ENCODE measurements at regions not wholly inside any gene's neighbourhood (a gene's known extent, or its start where the extent isn't known, plus 50 kb on each side); places are given as distances from the start of the nearest gene placed in this dataset.
"Not testable (repeated sequence)": the region's sequence is repeated elsewhere in the genome, so short reads cannot be mapped to it uniquely, and the experiment has no call there.

DNA sequence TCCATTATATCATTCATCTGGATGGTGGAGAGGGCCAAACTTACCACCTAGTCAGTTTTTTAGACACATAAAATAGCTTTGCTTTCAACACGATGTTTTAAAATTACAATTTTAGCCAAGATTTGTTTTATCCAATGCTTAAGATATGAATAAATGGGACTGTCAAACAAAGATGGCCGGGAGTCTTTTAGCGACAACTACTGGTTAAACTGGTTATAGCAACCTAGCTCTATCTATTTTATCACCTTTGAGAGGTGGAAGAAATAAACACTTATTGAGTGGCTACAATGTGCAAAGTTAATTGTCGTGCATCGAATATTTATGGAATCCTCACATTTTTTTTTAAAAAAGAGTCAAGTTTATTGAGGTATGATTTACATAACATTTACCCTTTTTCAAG lies 279.8 kb downstream of the MIAT start:
- no peak for DNase-seq

DNA sequence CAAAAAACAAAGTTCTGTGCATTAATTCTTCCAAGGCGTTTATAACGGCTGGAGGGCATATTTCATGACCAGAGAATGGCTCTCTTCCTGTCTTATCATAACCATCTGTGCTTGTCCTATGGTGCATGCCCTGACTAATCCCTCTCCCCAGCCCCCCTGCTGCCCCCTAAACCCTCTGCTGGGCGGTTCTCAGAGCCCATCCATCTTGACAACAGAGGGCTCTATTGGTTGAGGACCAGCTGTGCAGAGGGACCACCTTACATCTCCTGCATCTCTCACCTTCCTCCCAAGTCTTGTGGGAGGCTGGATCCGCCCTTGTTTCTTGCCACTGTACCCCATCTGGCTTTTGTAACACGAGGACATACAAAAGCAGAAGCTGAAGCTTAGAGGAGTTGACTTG lies 282.1 kb downstream of the MIAT start:
- no peak for DNase-seq

DNA sequence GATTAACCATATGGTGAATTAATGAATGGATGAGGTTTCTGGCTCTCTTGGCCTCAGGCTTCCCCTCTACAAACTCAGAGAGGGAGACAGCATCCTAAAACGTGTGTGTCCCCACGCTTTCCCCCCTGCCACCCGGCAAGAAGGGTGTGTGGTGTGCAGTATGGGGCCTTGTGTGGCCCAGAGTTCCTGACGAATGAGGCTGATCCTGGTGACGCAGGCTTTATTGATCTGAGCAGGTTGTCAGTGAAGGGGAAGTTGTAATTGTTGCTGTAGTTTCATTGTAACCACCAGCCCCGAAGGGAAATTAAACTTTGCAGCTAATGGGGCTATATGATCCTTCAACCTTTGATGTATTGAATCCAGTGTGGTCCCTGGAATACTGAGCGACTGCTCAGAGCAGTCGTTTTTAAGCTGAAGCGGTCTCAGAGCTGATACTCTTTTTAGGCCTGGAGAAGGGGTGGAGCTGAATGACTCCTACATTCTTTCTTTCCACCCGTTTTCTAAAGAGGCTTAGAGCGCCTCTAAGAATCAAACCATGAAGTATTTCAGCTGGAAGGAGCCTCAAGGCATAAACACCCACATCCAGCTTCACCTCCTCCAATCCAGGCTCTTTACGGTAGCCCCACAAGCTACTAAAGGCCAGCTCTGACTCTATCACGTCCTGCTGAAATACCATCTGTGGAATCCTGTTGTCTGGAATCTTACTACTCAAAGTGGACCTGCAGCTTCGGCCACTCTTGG lies 284.7 kb downstream of the MIAT start:
- DNase-seq = no peak

DNA sequence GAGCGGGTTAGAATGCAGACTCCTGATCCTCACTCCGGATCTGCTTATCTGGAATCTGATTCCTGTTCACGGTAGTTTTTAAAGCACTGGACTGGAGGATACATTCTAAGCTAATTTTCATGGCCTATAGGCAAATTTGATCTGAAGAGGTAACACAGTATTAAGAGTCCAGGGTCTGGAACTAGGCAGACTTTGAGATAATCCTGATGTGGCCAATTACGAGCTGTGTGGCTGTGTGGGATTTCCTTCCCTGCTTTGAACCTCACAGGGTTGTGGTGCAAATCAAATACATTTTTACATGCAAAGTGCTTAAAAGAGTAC lies 285.2 kb downstream of the MIAT start:
- DNase-seq = no peak

DNA sequence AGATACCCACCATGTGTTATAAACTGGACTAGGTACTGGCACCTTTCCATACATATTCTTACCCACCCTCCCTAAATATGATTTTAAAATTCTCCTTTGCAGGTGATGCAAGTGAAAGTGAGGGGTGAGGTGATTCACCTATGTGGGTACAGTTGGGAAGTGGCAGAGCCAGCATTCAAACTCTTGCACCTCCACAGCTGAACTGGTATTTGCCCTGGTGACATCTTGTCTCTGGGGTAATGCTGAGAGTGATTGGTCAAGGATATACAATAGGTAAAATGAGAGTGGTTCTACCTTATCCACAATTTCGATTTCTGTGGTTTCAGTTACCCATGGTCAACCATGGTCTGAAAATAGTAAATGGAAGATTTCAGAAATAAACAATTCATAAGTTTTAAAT lies 288.2 kb downstream of the MIAT start:
- DNase-seq = no peak

DNA sequence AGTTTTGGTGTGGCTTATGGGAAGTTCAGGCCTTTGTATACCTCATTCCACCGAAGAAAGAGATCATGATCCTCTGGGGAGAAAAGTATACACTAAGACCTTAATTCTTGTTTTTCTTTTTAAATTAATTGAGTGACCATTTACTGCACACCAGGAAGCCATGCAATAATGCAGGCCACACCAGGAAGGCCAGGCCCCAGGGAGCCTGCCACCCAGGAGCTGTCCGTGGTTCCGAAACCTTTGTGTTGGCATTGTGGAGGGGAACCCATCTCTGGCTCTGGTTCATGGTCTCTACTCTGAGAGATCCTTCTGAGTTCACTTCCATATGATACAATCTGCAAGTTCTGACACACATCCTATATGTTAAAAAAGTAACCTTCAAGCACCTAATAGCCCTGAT lies 291.8 kb downstream of the MIAT start:
- DNase-seq = no peak

DNA sequence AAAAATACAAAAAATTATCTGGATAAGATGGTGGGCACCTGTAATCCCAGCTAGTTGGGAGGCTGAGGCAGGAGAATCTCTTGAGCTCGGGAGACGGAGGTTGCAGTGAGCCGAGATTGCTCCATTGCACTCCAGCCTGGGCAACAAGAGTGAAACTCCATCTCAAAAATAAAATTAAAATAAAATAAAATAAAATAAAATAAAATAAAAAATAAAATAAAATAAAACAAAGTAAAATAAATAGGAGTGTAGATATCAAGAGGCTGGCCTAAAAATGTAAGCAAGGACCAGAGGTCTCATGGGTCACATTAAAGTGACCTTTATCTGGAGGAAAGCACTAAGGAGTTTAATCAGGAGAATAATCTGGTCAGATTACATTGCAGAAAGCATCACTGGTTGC lies 293.8 kb downstream of the MIAT start:
- DNase-seq = not testable (repeated sequence)

DNA sequence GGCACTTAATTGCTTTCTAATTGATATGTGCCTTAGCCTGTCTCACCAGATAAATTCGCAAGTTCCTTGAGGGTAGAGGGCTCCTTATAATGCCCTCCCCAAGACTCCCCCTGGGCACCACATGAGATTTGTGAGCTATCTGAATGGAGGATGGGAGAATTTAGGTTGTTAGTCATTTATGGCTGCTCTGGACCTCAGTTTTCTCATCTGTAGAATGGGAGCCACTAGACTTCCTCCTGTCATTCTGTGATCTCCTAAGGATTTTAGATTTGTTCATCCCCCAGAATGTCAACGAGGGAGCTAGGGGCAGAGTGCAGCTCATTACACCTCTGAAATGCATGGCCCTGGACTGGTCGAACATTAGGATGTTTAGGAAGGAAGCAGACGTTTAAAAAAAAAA lies 294.6 kb downstream of the MIAT start:
- DNase-seq = no peak

DNA sequence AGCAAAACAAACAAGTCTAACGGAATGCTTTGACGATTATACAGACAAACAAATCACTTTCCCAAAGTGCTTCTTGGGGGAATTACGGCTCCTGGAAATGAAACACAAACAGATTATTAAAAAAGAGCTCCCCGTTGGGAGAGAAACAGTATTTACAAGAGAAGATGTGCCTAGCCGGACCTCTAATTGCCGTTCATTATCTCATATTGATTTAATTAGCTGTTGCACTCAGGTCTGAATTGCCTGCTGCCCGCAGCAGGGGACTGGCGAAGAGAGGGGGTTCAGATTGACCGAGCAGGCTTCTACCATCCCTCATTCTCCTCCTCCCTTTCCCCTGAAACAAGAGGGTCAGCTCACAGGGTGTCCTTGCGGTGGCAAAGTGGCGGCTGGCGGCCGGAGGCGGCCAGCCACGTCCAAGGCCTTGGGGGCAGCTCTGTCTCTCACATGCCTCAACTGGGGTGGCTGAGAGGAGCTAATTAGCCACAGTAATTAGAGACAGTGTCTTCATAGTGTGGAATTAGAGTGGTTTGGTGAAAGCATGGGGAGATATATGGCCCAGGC lies 295.1 kb downstream of the MIAT start:
- DNase-seq = no peak

DNA sequence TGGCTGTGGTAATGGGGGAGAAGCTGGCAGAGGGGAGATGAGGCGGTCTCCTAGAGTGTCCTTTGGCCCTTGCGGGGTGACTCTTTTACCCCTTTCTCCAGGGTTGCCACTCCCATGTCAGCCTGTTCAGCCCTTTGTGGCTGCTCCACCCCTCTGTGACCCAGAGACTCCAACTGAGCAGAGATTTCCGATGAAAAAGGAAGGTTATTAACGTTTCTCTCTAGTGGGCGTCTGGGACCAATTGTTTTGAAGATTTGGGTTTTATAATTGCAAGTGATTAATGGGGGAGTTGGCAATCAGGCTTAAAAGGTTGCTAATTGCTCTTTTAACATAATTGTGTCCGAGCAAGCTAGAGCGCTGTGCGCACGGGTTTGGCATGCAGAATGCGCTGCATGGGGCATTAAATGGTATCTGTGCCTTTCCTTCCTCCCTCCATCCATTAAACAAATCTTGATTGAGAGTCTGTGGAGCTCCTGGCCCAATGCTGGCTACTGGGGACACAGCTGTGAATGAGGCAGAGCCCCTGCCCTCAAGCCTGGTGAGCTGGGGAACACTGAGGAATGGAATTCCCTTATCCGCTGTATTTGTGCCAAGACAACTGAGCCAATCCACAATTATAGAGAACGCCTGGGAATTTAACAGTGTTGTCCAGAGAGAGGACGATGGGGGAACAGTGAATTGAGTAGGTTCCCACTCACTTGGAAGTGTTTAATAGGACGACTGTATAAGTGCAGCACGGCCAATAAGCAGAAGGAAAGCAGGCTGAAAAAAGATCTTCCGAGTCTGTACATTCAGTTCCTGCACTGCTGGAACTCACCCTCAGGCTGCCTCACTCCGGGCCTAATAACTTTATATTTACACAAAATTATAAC lies 295.9 kb downstream of the MIAT start:
- DNase-seq = no peak

DNA sequence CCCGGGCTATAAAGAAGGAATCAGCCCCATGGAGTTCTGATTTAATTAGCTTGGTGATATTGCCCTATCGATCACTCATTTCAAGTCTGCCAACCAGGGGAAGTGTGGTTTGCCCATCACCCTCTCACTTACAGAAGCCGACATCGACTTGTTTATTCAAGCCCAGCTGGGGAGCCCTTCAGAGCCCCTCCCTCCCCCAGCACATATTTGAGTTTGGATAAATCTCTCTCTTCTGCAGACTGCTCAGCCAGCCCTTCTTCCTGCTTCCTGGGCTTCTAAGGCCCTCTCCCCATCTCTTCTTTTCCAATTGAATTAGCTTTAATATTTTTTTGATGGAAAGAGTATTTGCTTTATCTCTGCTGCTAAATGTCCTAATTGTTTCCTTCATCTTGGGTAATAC lies 299.0 kb downstream of the MIAT start:
- no peak for DNase-seq

DNA sequence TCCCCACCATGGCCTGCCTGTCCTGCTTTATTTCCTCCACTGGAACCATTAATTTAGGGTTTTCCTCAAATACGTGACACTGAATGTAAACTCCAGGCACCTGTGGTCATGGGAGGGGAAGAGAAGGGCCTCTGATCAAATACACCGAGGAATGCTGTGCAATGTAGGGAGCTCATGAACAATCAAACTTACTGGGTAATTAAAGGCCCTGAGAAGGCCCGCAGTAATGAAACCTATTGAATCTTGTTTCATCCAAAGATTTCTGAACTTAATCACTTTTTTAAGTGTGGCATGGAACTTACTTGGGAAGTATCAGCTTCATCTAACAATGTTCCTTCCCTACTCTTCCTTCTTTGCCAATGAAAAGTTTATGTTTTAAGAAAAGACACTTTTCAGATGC lies 299.8 kb downstream of the MIAT start:
- DNase-seq = no peak

DNA sequence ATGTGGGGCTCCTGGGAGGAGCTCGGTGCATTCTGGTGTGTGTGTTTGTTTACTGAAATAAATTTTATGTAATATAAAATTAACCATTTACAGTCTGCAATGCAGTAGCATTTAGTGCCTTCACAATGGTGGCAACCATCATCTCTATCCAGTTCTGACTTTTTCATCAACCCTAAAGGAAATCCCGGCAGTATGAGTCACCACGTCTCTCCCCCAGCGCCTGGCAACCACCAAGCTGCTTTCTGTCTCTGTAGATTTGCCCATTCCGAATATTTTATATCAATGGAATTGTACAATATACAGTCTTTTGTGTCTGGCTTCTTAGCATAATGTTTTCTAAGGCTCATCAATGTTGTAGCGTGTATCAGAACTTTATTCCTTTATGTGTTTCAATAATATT lies 300.5 kb downstream of the MIAT start:
- no peak for DNase-seq

DNA sequence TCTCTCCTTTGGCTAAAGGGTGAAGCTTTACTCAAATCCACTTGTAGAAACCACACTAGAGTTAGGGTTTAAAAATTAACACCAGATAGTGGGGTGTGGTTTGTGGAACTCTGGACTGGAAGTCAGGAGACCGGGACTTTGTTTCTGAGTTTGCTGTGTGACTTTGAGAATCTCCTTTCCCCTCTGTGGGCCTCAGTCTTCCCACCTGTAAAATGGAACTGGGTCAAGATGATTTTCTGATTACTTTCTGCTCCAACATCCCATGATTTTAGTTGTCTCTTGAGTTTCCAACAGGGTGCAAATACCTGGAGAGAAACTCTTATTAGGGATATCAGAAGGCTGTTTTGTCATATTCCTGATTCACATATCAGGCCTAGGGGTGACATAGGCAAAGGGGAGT lies 301.0 kb downstream of the MIAT start:
- DNase-seq = no peak

DNA sequence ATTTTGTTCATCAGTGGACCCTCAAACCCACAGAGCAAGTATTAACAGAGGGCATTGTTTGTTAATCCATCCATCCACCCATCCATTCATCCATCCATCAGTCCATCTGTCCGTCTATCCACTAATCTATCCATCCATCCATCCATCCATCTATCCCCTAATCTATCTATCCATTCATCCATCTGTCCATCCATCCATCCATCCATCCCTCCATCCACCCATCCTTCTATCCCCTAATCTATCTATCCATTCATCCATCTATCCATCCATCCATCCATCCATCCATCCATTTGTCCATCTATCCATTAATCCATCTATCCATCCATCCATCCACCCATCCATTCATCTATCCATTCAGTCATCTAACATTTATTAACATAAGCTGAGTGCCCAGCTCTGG lies 307.3 kb downstream of the MIAT start:
- DNase-seq = no peak

DNA sequence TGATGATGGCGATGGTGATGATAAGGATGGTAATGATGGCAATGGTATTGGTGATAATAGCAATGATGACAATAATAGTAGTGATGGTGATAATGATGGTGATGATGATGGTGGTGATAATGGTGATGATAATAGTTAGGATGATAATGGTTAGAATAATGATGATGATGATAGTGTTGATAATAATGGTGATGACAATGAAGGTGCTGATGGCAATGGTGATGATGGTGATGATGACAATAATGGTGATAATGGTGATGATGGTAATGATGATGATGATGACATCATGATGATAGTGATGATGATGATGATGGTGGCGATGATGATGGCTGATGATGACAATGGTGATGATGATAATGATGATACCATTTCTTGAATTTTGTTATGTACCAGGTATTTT lies 309.9 kb downstream of the MIAT start:
- DNase-seq = no peak

DNA sequence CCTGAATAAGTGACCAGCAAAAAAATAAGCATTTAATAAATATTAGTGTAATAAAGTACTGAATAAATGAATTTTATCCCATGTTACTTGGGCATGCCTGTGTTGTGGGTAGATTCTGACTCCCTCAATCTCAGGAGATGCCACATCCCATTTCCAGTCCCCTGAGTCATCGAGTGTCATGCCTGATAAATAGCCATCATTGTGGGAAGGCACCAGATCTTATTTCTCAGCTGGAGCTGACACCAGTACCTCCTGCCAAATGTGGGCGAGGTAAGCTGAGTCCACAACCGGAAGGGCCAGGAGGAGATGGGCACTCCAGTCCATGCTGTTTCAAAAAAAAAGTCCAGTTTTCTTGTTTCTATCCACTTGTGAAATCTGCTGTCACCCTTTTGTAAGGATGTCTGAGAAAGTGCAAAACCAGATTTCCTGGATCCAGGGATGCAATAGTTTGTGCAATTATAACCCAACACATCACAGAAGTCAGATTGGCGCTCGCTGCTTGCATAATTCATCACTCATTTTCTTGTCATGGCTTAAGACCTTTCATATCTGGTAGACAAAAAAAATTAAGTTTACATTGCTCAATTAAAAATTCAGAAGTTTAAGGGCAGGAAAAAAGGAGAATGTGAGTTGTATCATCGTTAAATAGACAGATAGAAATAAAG lies 311.6 kb downstream of the MIAT start:
- no peak for DNase-seq

DNA sequence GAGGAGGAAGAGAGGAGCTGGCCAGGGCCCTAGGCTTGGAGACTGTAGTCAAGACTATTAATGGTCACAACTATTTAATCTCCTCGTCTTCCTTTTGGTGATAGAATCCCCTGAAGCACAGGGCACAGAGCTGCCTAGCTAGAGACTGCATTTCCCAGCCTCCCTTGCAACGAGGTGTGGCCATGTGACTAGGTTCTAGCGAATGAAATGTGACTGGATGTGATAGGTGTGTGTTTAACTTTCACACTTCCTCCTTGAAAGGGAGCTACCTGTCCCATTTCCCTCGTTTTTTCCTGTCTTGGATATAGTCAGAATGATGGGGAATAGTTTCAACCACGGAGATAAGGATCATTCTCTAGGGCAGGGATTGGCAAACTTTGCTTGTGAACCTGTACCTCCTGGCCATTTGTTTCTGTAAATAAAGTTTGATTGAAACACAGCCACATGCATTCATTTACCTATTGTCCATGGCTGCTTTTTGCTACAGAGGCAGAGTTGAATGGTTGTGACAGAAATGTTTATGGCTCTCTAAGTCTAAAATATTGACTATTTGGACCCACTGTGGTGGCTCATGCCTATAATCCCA lies 313.5 kb downstream of the MIAT start:
- no peak for DNase-seq

DNA sequence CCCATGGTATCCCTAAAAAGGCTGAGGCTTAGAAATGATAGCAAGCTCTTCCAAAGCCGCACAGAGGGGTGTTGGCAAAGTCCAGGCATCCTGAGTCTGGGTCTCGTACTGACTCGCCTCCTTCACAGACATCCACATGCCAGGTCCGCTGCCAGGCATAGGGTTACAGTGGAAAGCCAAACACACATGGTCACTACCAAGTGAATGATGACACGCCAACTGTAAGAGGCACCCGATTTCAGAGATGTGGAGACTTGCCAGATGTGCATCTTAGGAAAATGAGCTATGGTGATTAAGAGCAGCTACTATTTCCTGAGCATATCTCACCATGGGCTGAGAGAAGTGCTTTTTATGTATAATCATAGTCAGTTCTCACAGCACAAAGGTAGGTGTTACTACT lies 314.9 kb downstream of the MIAT start:
- no peak for DNase-seq

DNA sequence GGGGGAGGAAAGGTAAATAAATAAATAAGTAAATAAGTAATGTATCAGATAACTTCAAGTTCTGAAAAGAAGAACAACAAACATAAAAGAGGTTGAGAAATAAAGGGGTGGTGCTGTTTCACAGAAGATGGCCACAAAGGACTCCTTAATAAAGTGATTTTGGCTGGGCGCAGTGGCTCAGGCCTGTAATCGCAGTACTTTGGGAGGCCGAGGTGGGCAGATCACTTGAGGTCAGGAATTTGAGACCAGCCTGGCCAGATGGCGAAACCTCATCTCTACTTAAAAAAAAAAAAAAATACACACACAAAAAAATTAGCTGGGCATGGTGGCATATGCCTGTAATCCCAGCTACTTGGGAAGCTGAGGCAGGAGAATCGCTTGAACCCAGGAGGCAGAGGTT lies 315.5 kb downstream of the MIAT start:
- not testable (repeated sequence) for DNase-seq

DNA sequence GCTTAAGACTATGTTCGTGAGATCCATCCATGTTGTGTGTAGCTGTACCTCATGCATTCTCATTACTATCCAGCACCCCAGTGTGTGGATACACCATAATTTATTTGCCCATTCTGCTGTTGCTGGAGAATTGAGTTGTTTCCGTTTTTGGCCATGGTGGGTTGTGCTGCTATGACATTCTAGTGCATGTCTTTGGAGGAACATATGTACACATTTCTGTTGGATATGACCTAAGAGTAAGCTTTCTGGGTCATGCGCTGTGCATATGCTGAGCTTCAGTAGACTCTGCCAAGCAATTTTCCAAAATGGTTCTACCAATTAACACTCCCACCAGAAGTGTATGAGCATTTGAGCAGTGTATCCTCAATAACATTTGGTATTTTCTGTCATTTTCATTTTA lies 316.6 kb downstream of the MIAT start:
- DNase-seq = no peak

DNA sequence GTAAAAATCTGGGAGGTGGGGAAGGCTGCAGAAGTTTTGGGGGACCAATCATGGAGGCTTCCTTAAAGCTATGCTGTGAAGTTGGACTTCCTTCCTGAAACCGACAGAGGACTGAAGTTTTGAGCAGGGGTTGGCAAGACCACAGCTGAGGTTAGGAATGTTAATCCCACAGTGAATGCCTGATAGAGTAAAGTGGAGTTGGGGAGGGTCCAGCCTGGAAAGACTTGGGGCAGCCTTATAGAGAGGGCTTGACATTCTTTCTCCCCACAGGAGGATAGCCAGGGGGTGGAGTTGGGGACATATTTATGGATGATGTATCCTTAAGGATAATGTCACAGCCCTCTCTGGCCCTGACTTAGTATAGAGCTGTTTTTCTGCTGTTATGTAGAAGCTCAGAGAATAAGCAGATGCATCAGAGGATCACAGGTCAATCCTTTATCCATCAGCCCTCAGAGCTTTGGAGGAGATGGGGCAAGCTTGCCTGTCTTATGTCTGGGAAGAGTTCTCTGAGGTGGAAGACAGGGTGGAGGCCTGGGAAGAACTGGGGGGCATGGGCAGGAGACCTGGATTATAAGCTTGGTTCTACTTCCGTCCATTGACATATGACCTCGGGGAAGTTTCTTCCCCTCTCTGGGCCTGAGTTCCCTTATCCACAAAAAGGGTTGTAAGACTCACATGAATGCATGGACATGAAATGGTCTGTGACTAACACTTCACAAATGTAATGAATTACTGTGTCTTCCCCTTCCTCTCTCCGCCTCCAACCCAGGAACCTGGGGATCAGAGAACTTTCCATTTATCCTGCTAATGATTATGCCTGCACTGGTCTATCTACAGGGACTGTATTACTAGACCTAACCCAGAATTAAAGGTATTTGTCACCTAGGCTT lies 317.8 kb downstream of the MIAT start:
- DNase-seq = no peak
